ENCODE measurements at regions not wholly inside any gene's neighbourhood (a gene's known extent, or its start where the extent isn't known, plus 50 kb on each side); places are given as distances from the start of the nearest gene placed in this dataset.

DNA sequence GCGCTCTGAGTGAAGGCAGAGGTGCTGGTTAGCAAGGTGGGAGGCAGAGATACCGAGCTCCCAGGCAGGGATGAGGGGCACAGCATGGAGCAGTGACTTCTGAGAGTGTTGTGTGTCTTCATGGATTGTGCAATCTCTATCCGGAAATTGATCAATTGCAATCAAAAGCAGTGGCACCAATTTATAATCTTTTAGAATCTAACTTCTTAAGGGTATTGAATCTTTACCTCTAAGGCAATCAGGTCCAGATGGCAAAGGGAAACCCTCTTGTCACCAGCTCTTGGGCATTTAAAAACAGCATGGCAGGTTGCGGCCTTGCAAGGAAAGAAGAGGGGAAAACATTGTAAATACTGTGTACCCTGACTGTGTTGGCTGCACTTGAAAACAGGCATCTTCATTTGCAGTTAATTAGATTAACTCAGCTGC is 58.0 kb upstream of the MRTFB start:
- TF ChIP-seq, protein P1, sequence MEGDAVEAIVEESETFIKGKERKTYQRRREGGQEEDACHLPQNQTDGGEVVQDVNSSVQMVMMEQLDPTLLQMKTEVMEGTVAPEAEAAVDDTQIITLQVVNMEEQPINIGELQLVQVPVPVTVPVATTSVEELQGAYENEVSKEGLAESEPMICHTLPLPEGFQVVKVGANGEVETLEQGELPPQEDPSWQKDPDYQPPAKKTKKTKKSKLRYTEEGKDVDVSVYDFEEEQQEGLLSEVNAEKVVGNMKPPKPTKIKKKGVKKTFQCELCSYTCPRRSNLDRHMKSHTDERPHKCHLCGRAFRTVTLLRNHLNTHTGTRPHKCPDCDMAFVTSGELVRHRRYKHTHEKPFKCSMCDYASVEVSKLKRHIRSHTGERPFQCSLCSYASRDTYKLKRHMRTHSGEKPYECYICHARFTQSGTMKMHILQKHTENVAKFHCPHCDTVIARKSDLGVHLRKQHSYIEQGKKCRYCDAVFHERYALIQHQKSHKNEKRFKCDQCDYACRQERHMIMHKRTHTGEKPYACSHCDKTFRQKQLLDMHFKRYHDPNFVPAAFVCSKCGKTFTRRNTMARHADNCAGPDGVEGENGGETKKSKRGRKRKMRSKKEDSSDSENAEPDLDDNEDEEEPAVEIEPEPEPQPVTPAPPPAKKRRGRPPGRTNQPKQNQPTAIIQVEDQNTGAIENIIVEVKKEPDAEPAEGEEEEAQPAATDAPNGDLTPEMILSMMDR (conservative IDR thresholded peaks at IDR 0.05; ENCODE audit: low read length) = no peak
- no peak for TF ChIP-seq EZH2phosphoT487 (IDR thresholded peaks at IDR 0.05; ENCODE audit: borderline replicate concordance, low read depth, low read length)
